ENCODE measurements at regions not wholly inside any gene's neighbourhood (a gene's known extent, or its start where the extent isn't known, plus 50 kb on each side); places are given as distances from the start of the nearest gene placed in this dataset.

DNA sequence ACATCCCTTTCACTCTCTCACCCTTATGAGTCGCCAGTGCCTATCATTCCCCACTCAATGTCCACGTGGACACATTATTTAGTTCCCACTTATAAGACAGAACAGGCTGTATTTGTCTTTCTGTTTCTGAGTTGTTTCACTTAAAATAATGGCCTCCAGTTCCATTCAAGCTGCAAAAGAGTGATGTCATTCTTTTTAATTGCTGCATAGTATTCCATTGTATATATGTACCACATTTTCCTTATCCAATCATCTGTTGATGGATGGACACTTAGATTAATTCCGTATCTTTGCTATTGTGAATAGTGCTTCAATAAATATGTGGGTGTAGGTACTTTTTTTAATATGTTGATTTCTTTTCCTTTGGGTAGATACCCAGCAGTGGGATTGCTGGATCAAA is 79.1 kb downstream of the ZNF365 start:
- Mint-ChIP-seq H3K9me3 (no peaks in the 10 kb centered on the region), H3K27ac (no peak overlapping the region), H3K4me3 (no peak overlapping the region), H3K27me3 (no peaks in the 10 kb centered on the region), H3K4me1 (peaks cover 28% of the 10 kb centered on the region), H3K36me3 (no peaks in the 10 kb centered on the region)
- DNase-seq (ENCODE audit: low spot score in 2 of 2) (no peak), ATAC-seq (ENCODE audit: low read depth) (no peak)

DNA sequence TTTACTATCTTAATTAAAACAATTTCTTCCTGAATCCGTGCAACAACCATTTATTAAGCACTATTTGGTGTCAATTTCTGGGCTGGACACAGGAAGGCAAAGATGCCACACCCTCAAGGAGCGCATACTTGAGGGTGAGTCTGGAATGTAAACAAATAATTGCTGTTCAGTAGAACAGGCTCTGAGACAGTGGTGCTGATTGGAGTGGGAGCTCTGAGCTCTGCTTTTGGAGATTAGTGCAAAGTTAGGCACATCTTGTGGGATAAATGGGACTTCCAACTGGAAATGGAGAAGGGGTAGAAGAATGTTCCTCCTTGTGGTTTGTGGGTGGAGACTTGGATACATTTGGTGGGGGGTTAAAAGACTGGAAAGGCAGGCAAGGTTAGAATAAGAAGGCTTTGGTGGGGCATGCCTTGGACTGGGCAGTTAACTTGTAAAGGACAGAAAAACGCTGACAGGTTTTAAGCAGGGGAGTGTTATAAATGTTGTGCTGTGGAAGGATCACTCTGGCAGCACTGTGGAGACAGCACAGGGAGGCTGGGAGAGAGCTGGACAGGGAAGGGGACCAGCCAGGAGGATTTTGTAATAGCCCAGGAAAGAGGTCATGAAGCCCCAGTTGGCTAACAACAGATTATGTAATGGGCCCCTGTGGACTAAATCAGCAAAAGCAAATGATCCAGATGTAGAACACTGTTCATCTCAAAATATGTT is 80.7 kb downstream of the ZNF365 start:
- Mint-ChIP-seq H3K4me1 (peaks cover 28% of the 10 kb centered on the region), H3K27ac (no peak overlapping the region), H3K27me3 (no peaks in the 10 kb centered on the region), H3K9me3 (no peaks in the 10 kb centered on the region), H3K4me3 (no peak overlapping the region), H3K36me3 (no peaks in the 10 kb centered on the region)
- DNase-seq (ENCODE audit: low spot score in 2 of 2), result no peak
- no peak for ATAC-seq (ENCODE audit: low read depth)

DNA sequence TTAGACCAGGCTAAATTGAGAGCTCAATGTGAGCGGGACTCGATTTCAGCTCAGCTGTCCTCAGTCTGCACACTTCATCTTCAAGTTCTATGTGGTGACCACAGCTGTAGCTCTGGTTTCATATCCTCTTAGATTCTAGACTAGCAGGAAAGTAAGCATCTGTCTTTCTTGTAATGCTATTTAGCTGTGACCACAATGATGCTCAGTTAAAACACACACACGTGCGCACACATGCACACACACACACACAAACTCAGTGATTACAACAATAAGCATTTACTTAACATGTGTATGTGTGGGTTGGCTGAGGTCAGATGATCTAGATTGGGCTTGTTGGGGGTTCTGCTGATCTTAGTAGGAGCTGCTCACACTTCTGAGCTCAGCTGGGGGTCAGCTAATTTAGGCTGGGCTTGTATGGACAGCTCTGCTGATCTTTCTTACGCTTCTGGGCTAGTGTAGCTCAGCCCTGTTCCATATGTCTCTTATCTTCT is 82.5 kb downstream of the ZNF365 start:
- Mint-ChIP-seq H3K27me3 (no peaks in the 10 kb centered on the region), H3K9me3 (no peaks in the 10 kb centered on the region), H3K4me3 (peak overlapping the region; percentile 49), H3K27ac (peak overlapping the region; percentile 48), H3K36me3 (no peaks in the 10 kb centered on the region), H3K4me1 (peaks cover 23% of the 10 kb centered on the region)
- peak; percentile 40 to 65 for DNase-seq (ENCODE audit: low spot score in 2 of 2)
- ATAC-seq (ENCODE audit: low read depth), result peak; percentile 96

DNA sequence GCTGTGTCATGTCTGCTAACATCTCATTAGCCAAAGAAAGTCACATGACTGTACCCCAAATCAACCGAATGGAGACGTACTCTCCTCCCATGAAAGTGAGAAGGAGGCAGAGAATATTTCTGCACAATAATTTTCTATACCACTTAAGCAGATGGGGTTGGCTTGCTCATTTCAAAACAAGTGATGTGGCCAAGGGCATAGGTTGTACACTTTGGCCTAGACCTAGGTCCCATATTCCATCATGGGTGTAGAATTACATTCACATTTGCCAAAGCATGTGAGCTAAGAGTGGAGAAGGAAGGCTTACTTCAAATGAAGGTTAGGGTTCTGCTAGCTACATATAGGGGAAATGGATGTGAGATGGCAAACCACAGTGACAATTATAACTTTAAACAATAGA is 83.0 kb downstream of the ZNF365 start:
- no peak for DNase-seq (ENCODE audit: low spot score in 2 of 2)

DNA sequence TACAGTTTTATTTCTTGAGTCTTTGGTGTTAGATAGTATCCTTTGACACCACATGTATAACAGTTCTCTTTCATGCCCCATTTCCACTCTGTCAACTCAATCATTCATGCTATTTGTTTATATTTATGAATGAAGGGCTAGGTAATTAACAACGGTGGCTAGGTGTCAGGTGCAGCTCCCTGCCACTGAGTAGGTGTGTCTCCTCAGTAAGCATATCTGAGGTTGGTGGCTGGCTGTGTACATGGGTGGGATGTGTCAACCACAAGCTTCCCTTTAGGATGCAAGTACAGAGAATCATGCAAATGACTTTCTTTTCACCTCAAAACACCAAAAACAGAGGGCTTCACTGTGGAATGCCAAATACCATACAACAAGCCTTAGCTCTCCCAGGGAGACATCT is 83.4 kb downstream of the ZNF365 start:
- Mint-ChIP-seq H3K9me3 (no peaks in the 10 kb centered on the region), H3K36me3 (no peaks in the 10 kb centered on the region), H3K27me3 (no peaks in the 10 kb centered on the region), H3K27ac (no peak overlapping the region), H3K4me1 (peaks cover 23% of the 10 kb centered on the region), H3K4me3 (no peak overlapping the region)
- ATAC-seq (ENCODE audit: low read depth) (no peak), DNase-seq (ENCODE audit: low spot score in 2 of 2) (no peak)

More for the DNA sequence above, 83.0 kb downstream of the ZNF365 start:
- no peak for ATAC-seq (ENCODE audit: low read depth)
- Mint-ChIP-seq H3K27ac (peak overlapping the region; percentile 48), H3K4me1 (peaks cover 23% of the 10 kb centered on the region), H3K9me3 (no peaks in the 10 kb centered on the region), H3K4me3 (peak overlapping the region; percentile 4), H3K36me3 (no peaks in the 10 kb centered on the region), H3K27me3 (no peaks in the 10 kb centered on the region)

DNA sequence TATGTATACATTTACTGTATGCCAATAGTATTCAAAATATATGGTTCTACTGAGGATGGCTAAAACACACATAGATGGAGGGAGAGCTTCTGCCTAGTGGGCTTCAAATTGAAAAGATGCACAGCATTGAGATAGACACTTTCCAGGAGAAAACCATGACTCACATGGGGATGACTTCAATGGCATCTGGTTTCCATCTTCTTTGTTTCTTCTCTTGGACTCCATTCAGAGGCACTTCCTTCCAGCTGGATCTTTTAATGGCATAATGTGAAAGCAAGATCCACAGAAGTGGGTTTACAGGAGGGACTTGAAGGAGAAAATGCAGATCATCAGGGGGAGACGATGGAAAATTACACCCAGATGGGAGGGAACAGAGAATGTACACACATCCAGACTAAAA is 84.9 kb downstream of the ZNF365 start:
- Mint-ChIP-seq H3K27me3 (no peaks in the 10 kb centered on the region), H3K4me3 (no peak overlapping the region), H3K9me3 (peaks cover under 1% of the 10 kb centered on the region), H3K36me3 (no peaks in the 10 kb centered on the region), H3K4me1 (peaks cover 23% of the 10 kb centered on the region), H3K27ac (no peak overlapping the region)
- DNase-seq (ENCODE audit: low spot score in 2 of 2) (no peak), ATAC-seq (ENCODE audit: low read depth) (no peak)

DNA sequence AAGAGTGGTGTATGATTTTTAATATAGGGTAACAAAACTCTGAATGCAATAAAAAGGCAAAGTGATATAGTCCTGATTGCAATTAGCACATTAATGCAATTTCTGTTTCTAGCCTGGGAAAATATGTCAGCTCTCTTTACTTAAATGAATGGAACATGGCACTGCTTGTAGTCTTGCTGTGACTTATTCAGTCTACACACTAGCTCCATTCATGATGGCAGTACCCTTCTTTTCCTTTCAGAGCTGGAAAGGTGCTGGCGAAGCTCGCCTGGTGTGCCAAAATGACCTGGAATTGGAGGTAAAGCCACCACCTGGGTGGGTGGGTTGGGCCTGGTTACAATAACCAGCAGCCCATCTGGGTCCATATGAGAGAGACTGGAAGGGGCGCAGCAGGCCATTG is 85.3 kb downstream of the ZNF365 start:
- ATAC-seq (ENCODE audit: low read depth) (no peak), DNase-seq (ENCODE audit: low spot score in 2 of 2) (no peak)
- Mint-ChIP-seq H3K27me3 (no peaks in the 10 kb centered on the region), H3K4me1 (peaks cover 23% of the 10 kb centered on the region), H3K9me3 (peaks cover 3% of the 10 kb centered on the region), H3K27ac (no peak overlapping the region), H3K4me3 (no peak overlapping the region), H3K36me3 (no peaks in the 10 kb centered on the region)

DNA sequence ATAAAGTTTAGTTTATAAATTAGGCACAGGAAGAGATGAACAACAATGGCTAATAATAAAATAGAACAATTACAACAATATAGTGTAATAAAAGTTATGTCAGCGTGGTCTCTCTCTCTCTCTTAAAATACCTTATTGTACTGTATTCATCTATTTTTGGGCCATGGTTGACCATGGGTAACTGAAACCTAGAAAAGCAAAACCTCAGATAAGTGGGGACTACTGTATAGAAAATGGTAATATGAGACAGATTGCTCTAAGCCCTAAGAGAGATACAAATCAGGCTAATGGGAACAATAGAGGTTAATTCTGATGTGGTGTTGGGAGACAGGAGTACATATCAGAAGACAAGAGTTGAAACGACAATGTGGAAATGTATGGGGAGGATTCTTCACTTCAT is 86.2 kb downstream of the ZNF365 start:
- DNase-seq (ENCODE audit: low spot score in 2 of 2) (no peak), ATAC-seq (ENCODE audit: low read depth) (no peak)
- Mint-ChIP-seq H3K4me3 (no peak overlapping the region), H3K4me1 (peaks cover 20% of the 10 kb centered on the region), H3K27me3 (no peaks in the 10 kb centered on the region), H3K9me3 (peaks cover 3% of the 10 kb centered on the region), H3K36me3 (no peaks in the 10 kb centered on the region), H3K27ac (no peak overlapping the region)

DNA sequence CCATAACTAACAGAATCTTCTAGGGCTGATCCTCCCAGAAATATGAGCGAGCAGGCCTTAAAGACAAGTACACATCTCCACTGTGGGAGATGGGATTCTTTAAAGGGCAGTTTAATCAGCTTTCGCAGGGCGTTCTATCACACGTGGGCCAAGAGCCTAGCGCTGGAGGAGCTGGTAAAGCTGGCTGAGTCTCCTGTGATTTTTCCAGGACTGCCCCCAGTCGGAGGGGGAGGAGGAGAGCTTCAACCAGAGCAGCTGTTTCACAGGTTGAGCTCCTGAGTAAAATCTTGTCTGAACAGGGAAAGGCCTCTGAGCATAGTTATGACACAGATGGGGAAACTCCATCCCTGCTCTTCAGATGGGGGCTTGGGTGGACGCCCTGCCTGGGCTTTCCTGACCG is 87.0 kb downstream of the ZNF365 start:
- H3K9me3 Mint-ChIP-seq, result peaks cover 3% of the 10 kb centered on the region
- DNase-seq (ENCODE audit: low spot score in 2 of 2) (no peak), ATAC-seq (ENCODE audit: low read depth) (no peak)
- no peak overlapping the region for H3K4me3 Mint-ChIP-seq
- H3K36me3 Mint-ChIP-seq, result no peaks in the 10 kb centered on the region
- H3K4me1 Mint-ChIP-seq, result peaks cover 20% of the 10 kb centered on the region
- H3K27me3 Mint-ChIP-seq, result no peaks in the 10 kb centered on the region
- H3K27ac Mint-ChIP-seq, result no peak overlapping the region

DNA sequence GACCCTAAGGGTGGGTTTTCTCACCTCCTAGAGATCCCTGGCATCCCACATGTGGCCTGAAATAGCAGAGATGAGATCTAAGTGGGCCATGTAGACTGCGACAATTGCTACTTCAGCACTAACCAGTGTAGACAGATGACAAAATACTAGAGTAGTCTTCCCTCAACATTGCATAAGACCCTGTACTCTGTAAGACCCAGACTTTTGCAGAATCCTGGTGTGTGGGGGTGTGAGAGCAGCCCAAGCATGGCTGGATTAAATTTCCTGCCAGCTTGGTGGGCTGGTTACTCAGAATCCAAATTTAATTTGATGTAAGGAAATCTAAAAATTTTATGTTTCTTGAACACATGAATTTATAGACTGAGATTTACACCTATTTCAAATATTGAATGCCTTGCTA is 88.3 kb downstream of the ZNF365 start:
- Mint-ChIP-seq H3K9me3 (peaks cover 3% of the 10 kb centered on the region), H3K4me1 (peaks cover 8% of the 10 kb centered on the region), H3K36me3 (no peaks in the 10 kb centered on the region), H3K4me3 (no peak overlapping the region), H3K27ac (no peak overlapping the region), H3K27me3 (no peaks in the 10 kb centered on the region)
- DNase-seq (ENCODE audit: low spot score in 2 of 2) (no peak), ATAC-seq (ENCODE audit: low read depth) (no peak)

DNA sequence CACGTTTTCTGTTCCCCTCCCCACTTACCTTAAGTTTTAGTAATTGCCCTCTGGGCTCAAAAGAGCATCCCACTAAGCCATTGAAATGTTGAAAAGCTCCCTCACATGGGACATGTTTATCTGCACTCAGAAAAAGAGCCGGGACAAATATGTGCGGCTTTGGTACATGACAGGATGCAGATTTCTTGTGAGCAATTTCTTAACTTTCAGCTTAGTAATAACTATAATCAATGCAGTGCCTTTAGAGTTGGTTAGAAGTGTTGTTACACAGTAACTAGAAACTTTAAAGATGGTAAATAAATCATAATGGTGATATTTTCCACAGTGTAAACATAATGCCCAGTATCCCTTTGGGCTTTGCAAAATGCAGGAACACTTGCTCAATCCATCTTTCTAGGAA is 89.2 kb downstream of the ZNF365 start:
- no peaks in the 10 kb centered on the region for H3K36me3 Mint-ChIP-seq
- H3K27me3 Mint-ChIP-seq, result no peaks in the 10 kb centered on the region
- no peak for ATAC-seq (ENCODE audit: low read depth)
- peaks cover 3% of the 10 kb centered on the region for H3K9me3 Mint-ChIP-seq
- H3K4me1 Mint-ChIP-seq, result no peaks in the 10 kb centered on the region
- no peak overlapping the region for H3K4me3 Mint-ChIP-seq
- DNase-seq (ENCODE audit: low spot score in 2 of 2), result no peak
- H3K27ac Mint-ChIP-seq, result no peak overlapping the region

DNA sequence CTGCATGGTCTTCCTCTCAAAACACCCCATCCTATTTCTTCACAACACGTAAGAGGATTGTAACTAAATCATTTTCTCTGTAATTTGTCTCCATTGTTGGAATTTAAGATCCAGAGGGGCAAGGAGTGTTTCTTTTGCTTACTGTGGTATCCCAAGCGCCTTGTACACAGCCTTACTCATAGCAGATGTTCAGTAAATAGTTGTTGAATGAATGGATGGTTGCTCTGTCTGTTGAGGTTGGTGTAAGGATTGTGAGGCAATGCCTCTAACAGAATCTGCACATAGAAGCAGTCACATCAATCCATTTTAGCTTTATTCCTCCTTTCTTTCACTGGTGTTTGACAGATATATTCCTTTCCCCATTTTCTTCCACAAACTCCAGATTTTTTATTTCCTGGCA is 90.1 kb downstream of the ZNF365 start:
- H3K27me3 Mint-ChIP-seq, result no peaks in the 10 kb centered on the region
- no peak overlapping the region for H3K4me3 Mint-ChIP-seq
- peaks cover 3% of the 10 kb centered on the region for H3K9me3 Mint-ChIP-seq
- ATAC-seq (ENCODE audit: low read depth) (no peak), DNase-seq (ENCODE audit: low spot score in 2 of 2) (no peak)
- H3K36me3 Mint-ChIP-seq, result no peaks in the 10 kb centered on the region
- H3K4me1 Mint-ChIP-seq, result no peaks in the 10 kb centered on the region
- no peak overlapping the region for H3K27ac Mint-ChIP-seq

DNA sequence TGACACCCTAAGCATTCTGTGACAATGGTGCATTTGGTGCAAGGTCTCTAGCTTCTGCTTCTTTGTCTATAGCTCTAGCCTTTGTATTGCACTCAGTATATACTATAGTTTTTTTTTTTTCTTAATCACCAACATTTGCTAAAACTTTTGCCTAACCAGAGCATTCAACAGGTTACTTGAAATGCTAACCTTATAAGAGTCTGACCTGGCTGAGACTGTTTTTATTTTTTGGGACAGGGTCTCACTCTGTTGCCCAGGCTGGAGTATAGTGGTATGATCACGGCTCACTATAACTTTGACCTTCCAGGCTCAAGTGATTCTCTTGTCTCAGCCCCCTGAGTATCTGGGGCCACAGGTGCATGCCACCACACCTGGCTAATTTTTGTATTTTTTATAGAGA is 92.4 kb downstream of the ZNF365 start:
- no peak overlapping the region for H3K27ac Mint-ChIP-seq
- DNase-seq (ENCODE audit: low spot score in 2 of 2) (no peak), ATAC-seq (ENCODE audit: low read depth) (no peak)
- no peaks in the 10 kb centered on the region for H3K4me1 Mint-ChIP-seq
- no peak overlapping the region for H3K4me3 Mint-ChIP-seq
- H3K9me3 Mint-ChIP-seq, result peaks cover 3% of the 10 kb centered on the region
- no peaks in the 10 kb centered on the region for H3K27me3 Mint-ChIP-seq
- no peaks in the 10 kb centered on the region for H3K36me3 Mint-ChIP-seq

DNA sequence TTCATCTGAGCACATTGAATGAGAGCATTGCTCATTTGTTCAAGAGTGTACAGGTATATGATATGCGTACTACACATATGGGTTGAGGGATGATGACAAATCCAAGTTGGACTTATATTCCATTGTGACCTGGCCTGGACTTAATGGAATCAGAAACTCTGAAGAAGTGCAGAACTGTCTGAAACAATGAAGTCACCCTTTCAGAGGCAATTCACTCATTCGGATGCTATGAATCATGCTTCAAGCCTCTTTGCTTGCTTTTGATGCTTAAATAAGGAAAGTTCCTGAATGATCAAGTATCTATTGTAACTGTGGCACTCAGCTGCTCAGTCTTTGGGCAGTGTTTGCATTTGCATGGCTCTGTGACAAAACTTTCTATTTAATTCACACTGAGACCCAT is 93.4 kb downstream of the ZNF365 start:
- ATAC-seq (ENCODE audit: low read depth) (no peak), DNase-seq (ENCODE audit: low spot score in 2 of 2) (no peak)
- Mint-ChIP-seq H3K4me1 (no peaks in the 10 kb centered on the region), H3K27ac (no peak overlapping the region), H3K36me3 (no peaks in the 10 kb centered on the region), H3K27me3 (no peaks in the 10 kb centered on the region), H3K9me3 (peaks cover 3% of the 10 kb centered on the region), H3K4me3 (no peak overlapping the region)

DNA sequence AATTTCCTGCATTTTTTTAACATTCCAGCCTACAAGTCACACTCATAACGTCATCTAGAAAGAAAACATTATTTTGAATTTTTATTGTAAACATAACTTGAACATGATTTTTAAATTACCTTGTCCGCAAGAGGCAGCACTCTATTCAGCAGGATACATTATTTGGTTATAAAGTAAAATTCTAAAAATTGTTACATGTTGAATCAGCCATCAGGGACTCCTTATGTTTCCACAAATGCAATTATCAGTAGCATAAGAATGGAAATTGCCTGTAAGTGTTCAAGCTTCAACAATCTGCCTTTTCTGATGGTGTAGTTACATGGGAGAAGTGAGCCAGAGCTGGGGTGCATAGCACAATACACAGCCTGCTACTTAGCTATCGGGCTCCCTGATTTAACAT is 97.5 kb downstream of the ZNF365 start:
- no peaks in the 10 kb centered on the region for H3K27me3 Mint-ChIP-seq
- DNase-seq (ENCODE audit: low spot score in 2 of 2) (no peak), ATAC-seq (ENCODE audit: low read depth) (no peak)
- no peaks in the 10 kb centered on the region for H3K9me3 Mint-ChIP-seq
- no peak overlapping the region for H3K27ac Mint-ChIP-seq
- H3K4me3 Mint-ChIP-seq, result no peak overlapping the region
- no peaks in the 10 kb centered on the region for H3K4me1 Mint-ChIP-seq
- H3K36me3 Mint-ChIP-seq, result no peaks in the 10 kb centered on the region
